Hepatocyte (in vitro differentiated cells): ENCODE measurements at regions not wholly inside any gene's neighbourhood (a gene's known extent, or its start where the extent isn't known, plus 50 kb on each side); places are given as distances from the start of the nearest gene placed in this dataset.

Experiments
- EZH2 ChIP-seq: fragments of 200-600 bp; sonication (generic); IDR thresholded peaks from 2 replicates; pipeline ENCODE4 v1.6.1; 2016; ENCODE audit warnings: antibody characterized with exemption, mild to moderate bottlenecking, borderline replicate concordance
- TF ChIP-seq, protein P1 (sequence below): fragments of 200-600 bp; sonication (generic); IDR thresholded peaks from 2 replicates; pipeline ENCODE4 v1.5.1; 2016; ENCODE audit warnings: antibody characterized with exemption, mild to moderate bottlenecking; ENCODE audit not compliant: poor library complexity

DNA sequence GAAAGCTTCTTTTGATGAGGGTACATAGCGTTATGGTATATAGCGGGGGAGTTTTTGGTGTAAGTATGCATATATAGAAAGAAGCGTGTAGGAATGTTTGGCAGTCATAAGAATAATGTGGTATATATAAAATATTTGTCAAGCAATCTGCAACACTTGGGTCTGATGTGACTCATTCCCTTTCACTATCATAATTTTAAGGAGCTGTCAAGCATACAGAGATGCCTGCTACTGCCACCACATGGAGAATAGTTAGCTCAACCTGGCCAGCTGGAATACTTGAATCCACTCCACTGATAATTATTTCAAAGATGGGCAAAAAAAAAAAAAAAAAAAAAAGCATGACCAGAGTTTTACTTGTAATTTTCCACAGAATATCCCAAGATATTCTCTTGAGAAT, 559.8 kb upstream of the REG3G start:
- TF ChIP-seq, protein P1, sequence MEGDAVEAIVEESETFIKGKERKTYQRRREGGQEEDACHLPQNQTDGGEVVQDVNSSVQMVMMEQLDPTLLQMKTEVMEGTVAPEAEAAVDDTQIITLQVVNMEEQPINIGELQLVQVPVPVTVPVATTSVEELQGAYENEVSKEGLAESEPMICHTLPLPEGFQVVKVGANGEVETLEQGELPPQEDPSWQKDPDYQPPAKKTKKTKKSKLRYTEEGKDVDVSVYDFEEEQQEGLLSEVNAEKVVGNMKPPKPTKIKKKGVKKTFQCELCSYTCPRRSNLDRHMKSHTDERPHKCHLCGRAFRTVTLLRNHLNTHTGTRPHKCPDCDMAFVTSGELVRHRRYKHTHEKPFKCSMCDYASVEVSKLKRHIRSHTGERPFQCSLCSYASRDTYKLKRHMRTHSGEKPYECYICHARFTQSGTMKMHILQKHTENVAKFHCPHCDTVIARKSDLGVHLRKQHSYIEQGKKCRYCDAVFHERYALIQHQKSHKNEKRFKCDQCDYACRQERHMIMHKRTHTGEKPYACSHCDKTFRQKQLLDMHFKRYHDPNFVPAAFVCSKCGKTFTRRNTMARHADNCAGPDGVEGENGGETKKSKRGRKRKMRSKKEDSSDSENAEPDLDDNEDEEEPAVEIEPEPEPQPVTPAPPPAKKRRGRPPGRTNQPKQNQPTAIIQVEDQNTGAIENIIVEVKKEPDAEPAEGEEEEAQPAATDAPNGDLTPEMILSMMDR, result no peak
- TF ChIP-seq EZH2, result no peak
